ENCODE measurements at regions not wholly inside any gene's neighbourhood (a gene's known extent, or its start where the extent isn't known, plus 50 kb on each side); places are given as distances from the start of the nearest gene placed in this dataset.

DNA sequence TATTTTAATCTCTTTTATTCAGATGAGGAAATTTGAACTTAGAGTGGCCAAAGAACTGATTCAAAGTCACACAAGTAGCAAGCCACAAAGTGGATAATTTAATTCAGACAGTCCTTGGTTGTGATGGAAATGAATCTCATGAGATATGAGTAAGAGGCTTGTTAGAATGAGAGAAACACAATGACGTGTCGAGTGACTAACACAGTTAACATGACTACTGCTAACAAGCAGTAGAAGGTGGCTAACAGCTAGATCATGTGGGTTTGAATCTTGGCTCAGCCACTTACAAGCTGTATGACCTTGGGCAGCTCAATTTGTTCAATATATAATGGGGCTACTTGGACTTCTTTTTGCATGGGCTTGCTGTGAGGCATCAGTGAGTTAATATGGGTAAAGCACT is 104.5 kb upstream of the LMO4 start:
- no peak for DNase-seq

DNA sequence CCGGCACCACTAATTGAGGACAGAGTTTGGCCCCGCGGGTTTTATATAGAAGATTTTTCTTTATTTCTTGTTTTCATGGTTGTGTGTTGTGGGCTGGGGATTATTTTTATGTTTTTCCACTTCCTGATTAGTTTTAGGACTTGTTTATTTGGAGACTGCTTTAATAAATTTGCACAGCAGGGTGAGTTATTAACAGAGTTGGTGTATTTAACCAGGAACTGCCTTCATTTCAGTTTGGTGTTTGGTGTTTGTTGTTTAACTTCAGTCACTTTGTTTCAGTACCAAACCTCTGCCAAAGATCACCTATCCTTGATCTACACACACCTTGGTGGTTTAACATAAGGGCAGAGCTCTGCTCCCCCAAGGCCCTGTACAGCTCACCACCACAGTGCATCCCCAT is 103.5 kb upstream of the LMO4 start:
- no peak for DNase-seq

DNA sequence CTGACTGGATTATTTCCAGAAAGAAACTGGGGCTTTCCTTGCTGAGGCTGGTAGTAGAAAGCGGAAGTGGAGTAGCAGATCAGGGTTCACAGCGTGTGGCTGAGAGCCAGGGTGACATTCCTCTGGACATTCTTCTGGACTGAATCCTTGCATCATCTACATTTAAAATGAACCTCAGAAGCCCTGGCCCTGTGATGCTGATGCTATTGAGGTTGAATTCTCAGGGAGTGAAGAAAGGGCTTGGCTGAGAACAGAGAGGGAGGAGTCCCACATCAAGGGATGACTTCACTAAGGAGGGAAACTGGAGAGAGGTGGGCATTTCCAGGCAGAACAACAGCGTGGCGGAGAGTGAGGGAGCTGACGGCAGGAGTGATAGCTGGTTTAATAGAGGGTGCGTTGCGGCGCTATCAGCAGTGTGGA is 102.3 kb upstream of the LMO4 start:
- DNase-seq = peak; percentile 82

DNA sequence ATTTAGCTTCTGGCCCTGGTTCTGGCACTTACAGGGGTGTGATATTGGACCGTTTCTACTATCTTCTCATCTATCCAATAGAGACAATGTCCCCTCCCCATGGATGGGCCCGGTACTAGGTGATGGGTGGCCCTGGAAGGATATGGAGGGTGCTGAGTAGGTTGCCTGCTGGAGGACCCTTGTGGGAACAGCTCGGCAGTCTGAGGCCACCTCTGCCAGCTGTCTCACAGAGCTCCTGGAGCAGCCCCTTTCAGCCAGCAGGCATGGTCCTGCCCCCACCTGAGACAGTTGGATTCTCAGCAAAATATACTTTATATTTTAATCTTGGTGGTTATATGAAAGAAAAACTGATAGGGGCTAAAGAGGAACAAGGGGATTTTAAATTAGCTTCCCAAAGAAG is 101.0 kb upstream of the LMO4 start:
- DNase-seq = no peak

DNA sequence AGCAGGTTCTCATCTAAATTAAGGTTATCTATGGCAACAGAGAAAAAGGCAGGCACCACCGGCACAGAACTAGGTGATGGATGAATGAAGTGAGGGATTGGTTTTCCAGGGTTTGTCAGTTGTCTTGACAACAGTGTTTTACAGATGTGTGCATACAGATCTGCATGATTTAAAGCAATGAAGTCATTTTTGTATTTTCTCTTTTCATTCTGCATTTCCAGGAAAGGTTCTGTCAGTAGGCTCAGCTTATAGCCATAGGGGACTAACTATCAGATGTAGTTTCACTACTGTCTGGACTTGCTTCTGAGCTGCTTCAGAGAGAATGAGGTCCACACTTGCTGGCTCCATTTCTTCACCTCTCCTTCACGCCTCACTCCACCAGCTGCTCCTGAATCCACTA is 98.2 kb upstream of the LMO4 start:
- DNase-seq = no peak

DNA sequence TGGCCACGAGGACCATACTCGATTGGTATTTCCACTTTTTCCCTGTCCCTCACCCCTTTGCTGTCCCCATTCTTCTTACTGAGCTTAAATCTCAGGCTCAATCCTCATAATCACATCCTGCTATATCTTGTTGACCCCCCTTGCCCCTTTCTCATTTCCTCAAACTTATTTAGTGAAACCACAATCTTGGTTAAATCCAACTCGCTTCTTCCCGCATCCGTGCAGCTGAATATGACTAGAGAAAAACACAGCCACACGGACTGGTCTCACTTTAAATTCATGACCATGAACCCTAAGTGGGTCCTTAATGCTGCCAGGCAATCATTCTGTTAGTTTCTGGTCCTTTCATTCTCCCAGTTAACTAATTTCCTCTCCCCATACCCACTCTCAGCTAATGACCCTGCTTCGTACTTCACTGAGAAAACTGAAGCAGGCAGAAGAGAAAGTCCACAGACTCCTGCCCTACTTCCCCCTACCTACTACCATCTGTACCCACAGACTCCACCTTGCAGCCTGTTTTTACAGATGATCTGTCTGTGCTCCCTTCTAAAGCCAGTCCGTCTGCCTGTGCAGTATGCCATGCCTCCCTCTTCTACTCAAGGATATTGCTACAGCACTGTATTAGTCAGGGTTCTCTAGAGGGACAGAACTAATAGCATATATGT is 96.8 kb upstream of the LMO4 start:
- DNase-seq = no peak

DNA sequence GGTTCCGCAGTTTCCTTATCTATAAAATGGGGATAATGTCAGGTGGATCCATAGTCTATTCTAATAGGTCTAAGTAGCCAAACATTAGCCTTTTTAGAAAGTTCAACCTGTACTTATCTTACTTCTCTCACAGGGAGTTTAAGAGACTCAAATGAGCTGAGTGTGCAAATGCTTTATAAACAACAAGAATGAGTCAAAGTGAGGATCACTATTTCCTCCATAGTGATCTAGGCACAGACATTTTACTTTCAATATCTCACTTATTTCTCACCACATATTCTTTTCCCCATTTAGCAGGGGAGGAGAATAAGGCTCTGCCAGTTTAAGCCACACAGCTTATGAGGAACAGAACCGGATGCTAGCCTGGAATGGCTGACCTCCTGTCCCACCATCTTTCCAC is 92.1 kb upstream of the LMO4 start:
- DNase-seq = no peak

DNA sequence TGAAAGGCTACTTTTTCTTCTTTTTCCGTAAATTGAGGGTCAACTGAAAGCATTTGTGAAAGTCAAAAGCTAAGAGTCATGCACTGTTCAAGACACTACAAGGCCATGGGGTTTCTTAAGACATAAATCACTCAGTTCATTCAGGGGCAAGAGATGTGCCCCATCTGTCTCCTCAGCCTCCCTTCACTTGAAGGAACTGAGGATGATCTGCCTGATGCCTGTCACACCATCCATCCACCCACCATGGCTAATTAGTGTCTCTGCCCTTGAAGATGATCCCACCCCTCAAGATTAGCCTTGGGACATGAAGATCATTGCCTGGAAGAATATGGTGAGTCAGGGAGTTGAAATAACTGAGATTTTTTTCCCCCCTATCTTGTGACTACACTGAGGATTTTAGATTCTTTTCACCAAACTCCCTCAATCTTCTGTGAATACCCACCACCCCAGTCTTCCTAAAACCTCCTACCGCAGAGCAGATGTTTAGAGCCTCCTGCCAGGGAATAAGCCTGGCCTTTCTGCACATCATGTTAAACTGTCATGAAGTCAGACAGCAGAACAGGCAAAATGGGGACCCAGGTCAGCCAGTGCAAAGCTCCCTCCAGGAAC is 88.6 kb upstream of the LMO4 start:
- no peak for DNase-seq

DNA sequence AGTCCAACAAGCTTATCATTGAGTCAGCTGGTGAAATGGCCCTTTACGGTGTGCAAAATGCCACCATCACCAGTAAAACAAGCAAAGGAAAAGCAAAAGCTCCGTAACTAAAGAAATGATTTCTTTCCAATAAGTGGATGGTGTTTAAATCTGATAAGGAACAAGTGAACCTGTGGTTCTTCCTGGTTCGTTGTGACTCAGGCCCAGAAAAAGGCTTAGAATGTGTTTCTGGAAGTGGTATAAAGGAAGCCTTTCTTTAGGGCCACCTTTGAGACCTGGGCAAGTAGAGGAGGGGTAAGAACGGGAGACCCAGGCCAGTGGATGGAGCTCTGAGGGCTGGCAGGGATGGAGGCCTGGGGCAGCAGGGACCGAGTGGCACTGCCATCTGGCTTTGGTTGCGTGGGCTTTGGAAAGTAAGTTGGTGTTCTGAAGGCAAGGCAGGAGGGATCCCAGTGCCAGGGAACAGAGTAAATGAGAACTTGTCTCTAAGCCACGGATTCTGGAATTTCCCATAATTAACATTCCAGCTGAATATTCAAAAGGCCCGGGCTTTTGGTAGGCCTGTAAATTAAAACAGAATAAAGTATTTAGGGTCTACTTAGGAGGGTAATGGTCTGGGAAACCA is 87.9 kb upstream of the LMO4 start:
- DNase-seq = no peak

DNA sequence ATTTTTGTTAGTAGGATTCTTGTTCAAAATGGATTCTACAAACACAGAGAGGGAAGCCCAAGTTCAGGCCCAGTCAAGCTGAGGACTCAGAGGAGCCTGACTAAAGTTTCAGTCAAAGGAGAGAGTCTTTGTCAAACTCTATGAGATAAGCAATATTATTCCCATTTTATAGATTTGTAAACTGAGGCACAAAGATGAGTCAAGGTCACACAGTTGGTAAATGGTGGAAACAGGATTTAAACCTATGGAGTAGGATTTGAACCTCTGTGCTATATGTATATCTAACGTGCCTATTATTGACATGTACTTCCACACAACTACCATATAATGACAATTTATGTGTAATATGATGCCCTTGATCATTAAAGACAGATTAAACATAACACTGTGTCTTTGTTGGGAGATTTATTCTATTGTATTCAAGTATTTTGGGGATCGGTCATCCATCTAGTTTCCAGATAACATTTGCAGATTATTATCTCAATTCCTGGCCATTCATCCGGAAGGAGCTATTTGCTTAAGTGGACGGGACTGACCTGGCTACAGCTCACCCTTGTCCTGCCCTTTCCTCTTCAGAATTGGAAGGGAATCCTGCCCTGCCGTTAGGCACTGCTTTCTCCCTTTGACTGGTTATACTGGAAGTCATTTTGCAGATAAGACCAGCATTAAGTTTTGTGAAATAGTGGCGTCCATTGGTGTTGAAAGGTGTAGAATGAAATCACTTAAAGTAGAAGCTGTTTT is 86.1 kb upstream of the LMO4 start:
- DNase-seq = no peak

DNA sequence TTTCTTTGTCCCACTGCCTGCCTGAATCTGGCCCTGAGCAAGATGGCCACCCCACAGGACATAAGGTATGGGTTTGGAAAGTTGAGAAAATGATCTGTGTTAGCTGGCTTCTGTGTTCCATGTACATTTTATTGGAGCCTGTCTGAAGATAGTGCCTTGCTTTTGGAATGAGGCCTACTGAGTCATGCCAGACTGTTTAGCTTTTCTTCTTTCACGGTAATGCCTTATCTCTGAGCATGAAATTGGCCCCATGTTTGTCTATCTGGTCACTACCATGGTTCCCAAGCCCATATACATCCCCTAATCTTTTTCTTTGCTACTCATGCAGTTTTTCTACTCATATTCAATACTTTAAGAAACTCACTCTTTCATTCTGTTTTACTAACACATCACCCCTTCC is 85.1 kb upstream of the LMO4 start:
- DNase-seq = no peak

DNA sequence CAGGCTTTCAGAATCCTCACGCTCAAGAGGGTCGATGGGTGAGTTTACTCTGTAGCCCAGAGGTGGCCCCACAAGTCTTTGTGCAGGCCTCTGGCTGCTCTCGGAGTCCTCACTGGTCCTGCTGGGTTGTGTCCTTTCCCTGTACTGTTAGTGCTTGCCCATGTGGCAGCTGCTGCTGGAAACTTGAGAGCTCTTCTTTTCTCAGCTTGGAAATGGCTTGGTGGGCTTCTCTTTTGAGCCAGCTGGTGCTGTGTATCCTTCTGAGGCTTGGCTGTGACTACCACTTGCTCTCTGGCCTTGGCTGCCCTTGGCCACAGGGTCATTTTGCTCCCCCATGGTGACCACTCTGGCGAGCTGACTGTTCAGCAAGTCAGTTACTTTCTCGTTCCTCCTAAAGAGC is 82.2 kb upstream of the LMO4 start:
- no peak for DNase-seq

DNA sequence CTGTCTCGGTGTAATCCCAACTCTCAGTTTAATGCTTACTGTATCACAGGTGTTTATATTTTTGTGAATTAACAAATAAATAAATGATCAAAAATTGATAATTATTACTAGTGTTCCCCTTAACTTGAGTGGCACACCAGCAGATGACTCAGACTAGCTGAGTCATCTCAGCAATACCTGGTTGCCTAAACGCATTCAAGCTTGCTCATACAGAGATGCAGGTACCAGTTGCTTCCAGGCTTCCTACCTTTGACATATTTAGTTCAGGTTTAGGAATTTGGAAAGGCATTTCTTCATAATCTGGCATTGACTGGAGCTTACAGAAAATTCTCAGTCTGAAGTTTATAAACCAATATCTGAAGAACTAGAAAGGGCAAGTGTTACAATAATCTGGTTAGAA is 78.9 kb upstream of the LMO4 start:
- no peak for DNase-seq

DNA sequence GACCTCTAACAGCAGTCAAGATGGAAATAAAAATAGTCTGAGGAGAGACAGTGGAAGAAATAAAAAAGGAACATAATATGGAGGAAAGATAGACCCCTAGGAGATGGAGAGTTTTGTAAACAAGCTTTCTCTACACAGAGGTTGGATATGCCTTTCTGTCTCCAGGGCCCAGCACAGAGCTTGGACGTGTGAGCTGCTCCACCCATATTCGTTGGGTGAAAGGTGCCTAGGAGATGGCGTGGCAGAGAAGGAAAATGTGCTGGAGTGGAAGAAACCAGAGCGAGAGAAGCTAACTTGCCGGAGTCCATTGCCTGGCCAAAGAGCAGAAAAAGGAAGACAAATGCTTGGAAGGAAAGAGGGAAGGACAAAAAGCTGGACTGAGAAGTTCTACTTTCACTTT is 78.3 kb upstream of the LMO4 start:
- no peak for DNase-seq

DNA sequence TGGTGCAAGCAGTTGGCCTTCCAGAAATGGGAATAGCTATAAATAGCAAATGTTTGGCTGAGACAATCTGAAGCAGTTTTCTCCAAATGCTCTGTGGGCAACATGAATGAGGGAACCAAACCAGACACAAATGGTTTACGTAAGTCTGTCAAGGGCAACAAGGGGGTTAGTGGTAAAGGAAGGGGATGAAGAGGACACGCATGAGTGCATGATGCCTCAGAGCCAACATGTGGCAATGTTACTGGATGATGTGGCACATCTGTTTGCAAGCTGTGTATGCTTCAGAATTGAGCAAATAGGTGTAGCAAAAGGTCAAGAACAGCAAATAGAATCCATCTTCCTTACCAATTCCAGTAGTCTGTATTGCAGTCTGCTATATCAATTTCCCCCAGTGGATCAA is 76.3 kb upstream of the LMO4 start:
- no peak for DNase-seq

DNA sequence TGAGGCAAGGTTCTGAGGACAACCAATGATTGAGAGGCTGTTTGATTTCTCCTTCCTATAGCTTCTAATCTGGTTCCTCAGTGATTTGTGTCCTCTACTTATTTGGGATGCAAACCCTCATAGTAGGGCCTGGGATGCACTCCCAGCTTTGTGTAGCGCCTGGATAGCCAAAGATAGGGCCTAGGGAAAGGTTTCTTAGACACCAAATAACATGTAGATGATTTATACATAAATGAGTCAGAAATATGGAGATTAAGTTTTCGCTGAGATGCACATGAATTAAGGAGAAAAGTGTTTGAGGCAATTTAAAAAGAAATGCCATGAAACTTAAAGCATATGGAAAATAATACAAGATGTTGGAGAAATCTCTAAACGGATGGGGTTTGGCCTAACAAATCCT is 66.0 kb upstream of the LMO4 start:
- DNase-seq = no peak

DNA sequence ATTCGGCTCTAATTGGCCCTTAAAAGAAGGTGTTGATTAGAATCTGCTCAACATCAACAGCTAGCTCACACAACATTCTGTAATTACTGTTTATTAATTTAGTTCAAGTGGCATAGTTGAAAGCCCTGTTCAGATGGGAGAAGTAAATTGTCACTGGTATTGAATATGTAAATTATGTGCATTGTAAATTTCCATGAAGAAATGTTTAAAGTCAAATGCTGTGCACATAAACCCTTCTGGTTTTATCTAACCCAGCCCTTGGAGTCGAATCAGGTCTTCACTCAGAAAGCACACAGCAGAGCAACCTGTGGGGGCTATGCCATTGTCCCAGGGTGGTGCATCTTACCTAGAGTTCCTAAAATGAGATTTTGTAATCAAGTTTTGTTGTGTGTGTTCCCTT is 65.4 kb upstream of the LMO4 start:
- no peak for DNase-seq

DNA sequence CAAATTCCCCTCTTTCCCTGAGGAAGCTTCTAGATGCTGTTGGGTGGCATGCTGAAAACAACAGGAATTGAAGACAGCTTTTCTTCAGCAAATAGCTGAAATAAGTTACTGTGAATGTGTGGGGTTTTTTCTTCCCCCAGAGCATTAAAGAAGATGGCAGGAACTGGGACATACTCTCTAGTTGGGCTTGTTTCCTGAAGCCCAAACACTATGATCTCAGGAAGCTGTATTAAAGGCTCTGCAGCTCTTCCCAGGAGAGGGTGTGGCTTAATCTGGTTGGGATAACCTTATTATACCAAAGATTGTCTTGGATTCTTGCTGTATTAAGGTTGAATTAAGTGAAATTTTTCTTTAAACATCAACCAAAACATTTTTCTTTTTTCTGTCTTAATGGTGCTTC is 64.9 kb upstream of the LMO4 start:
- DNase-seq = no peak

DNA sequence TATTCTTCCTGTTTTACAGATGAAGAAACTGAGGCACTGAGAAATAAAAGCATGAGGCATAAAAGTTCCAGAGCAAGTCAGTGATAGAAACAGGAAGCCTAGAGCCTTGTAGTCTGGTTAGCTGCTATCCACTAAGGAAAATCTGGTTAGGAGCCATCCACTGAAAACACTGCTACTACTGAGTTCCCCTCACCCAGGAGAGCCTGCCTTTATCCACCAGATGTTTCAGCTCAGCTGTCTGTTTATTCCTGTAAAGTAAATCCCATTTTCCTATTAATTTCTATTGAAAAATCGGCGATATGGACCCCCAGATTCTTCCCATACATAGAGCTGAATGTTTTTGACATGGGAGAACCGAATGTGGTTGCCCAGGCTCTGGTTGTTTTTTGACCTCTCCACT is 63.7 kb upstream of the LMO4 start:
- no peak for DNase-seq

DNA sequence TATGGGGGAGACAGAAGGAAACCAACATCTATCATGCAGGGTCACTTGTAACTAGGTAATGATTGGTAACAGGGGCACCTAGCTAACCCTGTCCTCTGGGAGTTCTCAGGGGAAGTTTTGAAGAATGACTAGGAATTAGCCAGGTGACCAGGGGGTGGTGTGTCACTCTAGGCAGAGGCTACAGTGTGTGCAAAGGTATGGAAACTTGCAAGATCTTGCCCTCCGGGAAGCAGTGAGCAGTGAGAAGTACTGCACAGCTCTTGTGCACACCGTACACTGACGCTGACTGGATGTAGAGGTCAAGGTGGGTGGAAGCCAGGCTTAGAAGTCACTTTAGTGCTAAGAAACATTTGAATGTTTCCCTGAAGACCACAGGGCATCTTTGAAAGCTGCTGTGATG is 62.9 kb upstream of the LMO4 start:
- DNase-seq = no peak

DNA sequence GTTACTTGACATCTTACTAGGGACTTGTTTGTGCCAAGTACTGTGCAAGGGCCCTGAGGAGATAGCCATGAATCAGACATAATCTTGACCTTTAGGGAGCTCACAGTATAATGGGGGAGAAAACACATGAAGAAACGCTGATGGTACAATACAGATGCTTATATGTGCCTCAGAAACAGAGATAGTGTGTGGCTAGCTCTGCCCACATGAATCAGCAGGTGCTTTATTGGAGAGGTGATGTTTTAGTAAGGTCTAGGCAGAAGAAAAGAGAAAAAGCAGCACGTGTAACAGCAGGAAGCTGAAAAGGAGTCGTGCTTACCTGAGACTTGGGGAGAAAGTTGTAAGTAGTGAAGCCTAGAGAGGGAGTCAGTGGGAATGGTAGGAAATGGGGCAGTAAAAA is 60.6 kb upstream of the LMO4 start:
- no peak for DNase-seq

DNA sequence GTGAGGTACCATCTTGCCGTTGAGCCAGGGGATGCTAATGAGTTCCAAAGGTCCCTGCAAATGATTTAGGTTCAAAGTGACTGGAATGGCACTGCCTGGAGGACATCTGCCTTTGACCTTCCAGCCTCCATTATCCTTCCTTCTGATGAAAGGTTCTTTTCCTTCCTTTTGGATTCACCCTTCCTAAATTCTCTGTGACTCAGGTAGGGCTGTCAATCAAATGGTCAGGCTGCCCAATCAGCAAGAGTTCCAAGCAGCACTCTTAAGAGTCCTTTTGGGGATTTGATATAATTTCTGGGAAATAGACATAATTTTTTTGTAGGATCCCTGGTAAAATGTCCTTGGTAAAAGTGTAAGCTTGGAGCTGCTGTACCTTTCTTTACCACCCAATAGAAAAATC is 58.8 kb upstream of the LMO4 start:
- DNase-seq = no peak

DNA sequence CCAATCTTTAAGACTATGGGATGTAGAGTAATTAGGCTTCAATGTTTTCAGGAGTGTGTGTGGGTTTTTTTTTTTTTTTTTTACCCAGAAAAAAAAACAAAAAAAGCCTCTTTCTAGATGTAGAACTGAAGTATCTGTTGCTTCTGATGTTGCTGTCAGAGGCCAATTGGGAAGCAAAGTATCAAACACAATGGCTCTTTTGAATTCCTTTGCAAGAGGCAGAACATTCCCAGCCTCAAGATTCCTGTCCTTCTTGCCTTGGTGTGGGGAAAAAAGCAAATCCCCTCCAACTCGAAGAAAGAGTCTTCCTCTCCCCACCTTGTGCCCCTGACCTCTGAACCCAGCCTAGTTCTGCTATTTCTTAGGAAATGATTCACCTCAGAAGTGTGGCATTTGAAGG is 55.4 kb upstream of the LMO4 start:
- DNase-seq = no peak

All from renal pelvis (tissue), 1 donor.